ENCODE measurements at regions not wholly inside any gene's neighbourhood (a gene's known extent, or its start where the extent isn't known, plus 50 kb on each side); places are given as distances from the start of the nearest gene placed in this dataset.

DNA sequence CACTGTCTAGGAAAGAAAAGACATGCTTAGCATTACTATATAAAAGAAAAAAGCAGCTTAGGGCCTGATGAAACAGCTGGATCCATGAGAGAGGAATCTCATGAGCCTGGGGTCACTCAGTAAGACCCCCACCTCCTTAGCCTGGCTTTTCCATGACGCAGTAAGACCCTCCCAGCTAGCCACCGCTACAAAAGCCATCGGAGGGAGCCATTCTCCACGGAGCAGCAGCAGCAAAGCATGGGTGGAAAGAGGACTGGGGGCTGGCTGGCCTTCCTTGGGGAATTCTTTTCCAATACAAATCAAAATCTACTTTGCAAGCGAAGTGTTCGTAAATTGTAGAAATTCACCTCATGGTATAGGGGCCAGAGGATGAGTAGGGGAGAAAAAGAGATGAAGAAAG lies 91.8 kb downstream of the SOD2 start:
- no peak for TF ChIP-seq CTCF (IDR thresholded peaks at IDR 0.05; ENCODE audit: insufficient read depth, low read depth, low read length, missing control alignments)
- H3K4me3 ChIP-seq (ENCODE audit: low read depth, low read length): no peak overlapping the region
- DNase-seq (ENCODE audit: low read depth): no peak

GRCh38 chr6:159595173-159595572 lies 97.9 kb downstream of the SOD2 start:
- DNase-seq (ENCODE audit: low read depth): no peak
- no peak overlapping the region for H3K4me3 ChIP-seq (ENCODE audit: low read depth, low read length)
- no peak for TF ChIP-seq CTCF (IDR thresholded peaks at IDR 0.05; ENCODE audit: insufficient read depth, low read depth, low read length, missing control alignments)

GRCh38 chr6:159594750-159595117 lies 98.3 kb downstream of the SOD2 start:
- no peak for TF ChIP-seq CTCF (IDR thresholded peaks at IDR 0.05; ENCODE audit: insufficient read depth, low read depth, low read length, missing control alignments)
- DNase-seq (ENCODE audit: low read depth): no peak
- no peak overlapping the region for H3K4me3 ChIP-seq (ENCODE audit: low read depth, low read length)

- DNase-seq (ENCODE audit: low read depth): no peak
- no peak overlapping the region for H3K4me3 ChIP-seq (ENCODE audit: low read depth, low read length)
- TF ChIP-seq CTCF (IDR thresholded peaks at IDR 0.05; ENCODE audit: insufficient read depth, low read depth, low read length, missing control alignments): no peak
Measured at GRCh38 chr6:159594106-159594749, 98.8 kb downstream of the SOD2 start.

DNA sequence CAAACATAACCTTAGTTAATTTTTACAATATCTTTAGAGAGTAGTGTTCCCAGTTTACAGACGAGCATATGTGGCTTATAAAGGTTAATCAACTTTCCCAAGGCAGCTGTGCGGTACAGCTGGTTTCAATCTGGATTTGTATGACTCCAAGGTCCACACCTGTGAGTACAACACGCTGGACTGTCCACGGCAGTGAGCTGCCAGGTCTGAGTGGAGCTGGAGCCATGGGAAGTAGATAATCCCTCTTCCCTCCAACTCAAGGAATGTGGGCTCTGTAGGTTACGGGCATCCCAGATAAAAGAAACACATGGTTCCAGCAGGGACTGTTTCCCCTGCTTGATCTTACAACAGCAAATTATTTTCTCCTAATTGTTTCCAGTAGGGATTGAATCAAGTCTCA lies 102.2 kb downstream of the SOD2 start:
- no peak for TF ChIP-seq CTCF (IDR thresholded peaks at IDR 0.05; ENCODE audit: insufficient read depth, low read depth, low read length, missing control alignments)
- H3K4me3 ChIP-seq (ENCODE audit: low read depth, low read length): no peak overlapping the region
- no peak for DNase-seq (ENCODE audit: low read depth)

GRCh38 chr6:159586684-159587083 lies 106.4 kb downstream of the SOD2 start:
- H3K4me3 ChIP-seq (ENCODE audit: low read depth, low read length): no peak overlapping the region
- no peak for DNase-seq (ENCODE audit: low read depth)
- TF ChIP-seq CTCF (IDR thresholded peaks at IDR 0.05; ENCODE audit: insufficient read depth, low read depth, low read length, missing control alignments): no peak

GRCh38 chr6:159582736-159583135 lies 110.3 kb downstream of the SOD2 start:
- DNase-seq (ENCODE audit: low read depth): no peak
- no peak overlapping the region for H3K4me3 ChIP-seq (ENCODE audit: low read depth, low read length)
- TF ChIP-seq CTCF (IDR thresholded peaks at IDR 0.05; ENCODE audit: insufficient read depth, low read depth, low read length, missing control alignments): no peak

Measured in GM12865 (cell line).